BLaER1 (cell line): ENCODE measurements at regions not wholly inside any gene's neighbourhood (a gene's known extent, or its start where the extent isn't known, plus 50 kb on each side); places are given as distances from the start of the nearest gene placed in this dataset.

Experiments
- H3K27ac ChIP-seq: shearing (Covaris generic); formaldehyde crosslinking; 2 replicates; pipeline ENCODE4 v1.8.1; 2022
- H3K27me3 ChIP-seq: shearing (Covaris generic); formaldehyde crosslinking; 2 replicates; pipeline ENCODE4 v1.8.1; 2022
- H3K36me3 ChIP-seq: shearing (Covaris generic); formaldehyde crosslinking; 2 replicates; pipeline ENCODE4 v1.8.1; 2022
- H3K4me1 ChIP-seq: shearing (Covaris generic); formaldehyde crosslinking; 2 replicates; pipeline ENCODE4 v1.8.1; 2022
- H3K4me2 ChIP-seq: shearing (Covaris generic); formaldehyde crosslinking; 2 replicates; pipeline ENCODE4 v1.8.1; 2022
- H3K4me3 ChIP-seq: shearing (Covaris generic); formaldehyde crosslinking; 2 replicates; pipeline ENCODE4 v1.8.1; 2022
- H3K9ac ChIP-seq: shearing (Covaris generic); formaldehyde crosslinking; 2 replicates; pipeline ENCODE4 v1.8.1; 2022
- H3K9me3 ChIP-seq: shearing (Covaris generic); formaldehyde crosslinking; 2 replicates; pipeline ENCODE4 v1.8.1; 2022
- H4K20me1 ChIP-seq: shearing (Covaris generic); formaldehyde crosslinking; 2 replicates; pipeline ENCODE4 v1.8.1; 2022
- Cebpa-rat ChIP-seq: shearing (Covaris generic); IDR thresholded peaks from 2 replicates; pipeline ENCODE4 v1.8.1; 2022

DNA sequence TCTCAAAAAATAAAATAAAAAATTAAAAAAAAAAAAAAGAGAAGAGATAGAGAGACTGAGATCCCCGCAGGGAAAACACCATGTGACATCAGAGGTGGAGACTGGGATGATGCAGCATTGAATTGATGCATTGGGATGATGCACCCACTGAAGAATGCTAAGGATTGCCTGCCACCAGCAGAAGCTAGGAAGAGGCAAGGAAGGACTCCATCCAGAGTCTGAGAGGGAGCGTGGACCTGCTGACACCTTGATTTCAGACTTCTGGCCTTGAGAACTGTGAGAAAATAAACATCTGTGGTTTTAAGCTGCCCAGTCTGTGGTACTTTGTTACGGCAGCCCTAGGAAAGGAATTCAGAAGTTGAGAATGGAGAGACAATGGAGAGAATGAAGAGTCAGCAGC is 89.8 kb upstream of the PRPS1L1 start:
- H3K27me3 ChIP-seq = no peaks in the 10 kb centered on the region
- no peaks in the 10 kb centered on the region for H3K9me3 ChIP-seq
- no peak overlapping the region for H3K4me2 ChIP-seq
- H3K9ac ChIP-seq = no peak overlapping the region
- no peak for TF ChIP-seq Cebpa-rat
- no peak overlapping the region for H3K4me3 ChIP-seq
- H3K36me3 ChIP-seq = no peaks in the 10 kb centered on the region
- no peaks in the 10 kb centered on the region for H4K20me1 ChIP-seq
- H3K4me1 ChIP-seq = no peaks in the 10 kb centered on the region
- no peak overlapping the region for H3K27ac ChIP-seq

GRCh38 chr7:18119985-18120384 is 92.3 kb upstream of the PRPS1L1 start:
- Histone ChIP-seq H3K9me3 (no peaks in the 10 kb centered on the region), H3K27ac (no peak overlapping the region), H3K4me2 (no peak overlapping the region), H3K4me3 (no peak overlapping the region), H3K36me3 (no peaks in the 10 kb centered on the region), H3K4me1 (no peaks in the 10 kb centered on the region), H4K20me1 (no peaks in the 10 kb centered on the region), H3K9ac (no peak overlapping the region), H3K27me3 (no peaks in the 10 kb centered on the region)
- TF ChIP-seq Cebpa-rat = no peak

DNA sequence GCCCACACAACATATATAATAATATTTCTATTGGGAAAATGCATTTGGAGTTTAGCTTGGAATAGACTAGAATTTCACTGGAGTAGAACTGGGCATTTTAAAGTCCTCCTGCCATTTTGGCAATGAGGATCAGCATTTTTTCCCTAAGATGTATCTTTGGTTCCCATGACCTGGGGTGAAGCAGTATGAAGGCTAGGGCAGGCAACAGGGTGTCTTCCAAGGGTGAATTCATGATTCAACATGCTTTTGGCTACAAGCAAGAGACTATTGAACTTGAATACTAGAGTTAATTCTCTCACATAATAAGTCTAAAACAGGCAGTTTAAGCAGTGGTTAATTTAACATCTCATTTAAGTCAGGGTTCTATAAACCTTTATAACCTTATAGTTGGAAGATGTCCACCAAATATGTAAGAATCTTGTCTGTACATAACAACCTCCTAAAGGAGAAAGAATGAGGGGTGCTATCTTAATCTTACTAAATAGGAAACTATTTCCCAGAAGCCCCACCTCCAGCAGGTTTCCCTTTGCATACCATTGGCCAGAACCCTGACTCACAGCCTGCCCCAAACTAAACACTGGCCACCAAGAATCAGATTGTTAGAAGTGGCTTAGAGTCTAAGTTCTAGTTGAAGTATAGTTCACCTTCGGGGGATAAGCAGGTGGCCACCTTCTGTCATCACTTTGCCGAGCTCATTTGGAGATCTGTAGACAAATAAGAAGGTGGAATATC is 96.0 kb upstream of the PRPS1L1 start:
- no peaks in the 10 kb centered on the region for H4K20me1 ChIP-seq
- no peaks in the 10 kb centered on the region for H3K27me3 ChIP-seq
- H3K36me3 ChIP-seq = no peaks in the 10 kb centered on the region
- no peaks in the 10 kb centered on the region for H3K9me3 ChIP-seq
- H3K4me2 ChIP-seq = no peak overlapping the region
- no peak overlapping the region for H3K4me3 ChIP-seq
- no peak overlapping the region for H3K9ac ChIP-seq
- no peaks in the 10 kb centered on the region for H3K4me1 ChIP-seq
- no peak for TF ChIP-seq Cebpa-rat
- no peak overlapping the region for H3K27ac ChIP-seq

DNA sequence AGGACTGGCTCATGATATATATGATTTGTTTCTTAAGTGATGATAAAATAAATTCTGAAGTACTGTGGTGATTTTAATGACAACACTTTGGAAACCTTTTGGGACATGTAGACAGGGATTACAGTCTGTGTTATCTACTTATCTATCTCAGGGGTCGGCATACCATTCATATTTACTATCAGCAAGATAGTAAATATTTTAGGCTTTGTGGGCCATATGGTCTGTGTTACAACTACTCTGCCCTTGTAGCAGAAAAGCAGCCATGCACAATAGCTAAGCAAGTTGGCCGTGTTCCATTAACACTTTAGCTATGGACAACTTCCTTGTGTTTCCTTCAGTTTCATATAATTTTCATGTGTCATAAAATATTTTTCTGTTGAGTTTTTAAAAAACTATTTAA is 97.8 kb upstream of the PRPS1L1 start:
- H4K20me1 ChIP-seq = no peaks in the 10 kb centered on the region
- H3K4me3 ChIP-seq = no peak overlapping the region
- no peak overlapping the region for H3K9ac ChIP-seq
- H3K36me3 ChIP-seq = no peaks in the 10 kb centered on the region
- H3K4me1 ChIP-seq = no peaks in the 10 kb centered on the region
- H3K4me2 ChIP-seq = no peak overlapping the region
- no peak for TF ChIP-seq Cebpa-rat
- H3K27me3 ChIP-seq = no peaks in the 10 kb centered on the region
- H3K27ac ChIP-seq = no peak overlapping the region
- no peaks in the 10 kb centered on the region for H3K9me3 ChIP-seq

DNA sequence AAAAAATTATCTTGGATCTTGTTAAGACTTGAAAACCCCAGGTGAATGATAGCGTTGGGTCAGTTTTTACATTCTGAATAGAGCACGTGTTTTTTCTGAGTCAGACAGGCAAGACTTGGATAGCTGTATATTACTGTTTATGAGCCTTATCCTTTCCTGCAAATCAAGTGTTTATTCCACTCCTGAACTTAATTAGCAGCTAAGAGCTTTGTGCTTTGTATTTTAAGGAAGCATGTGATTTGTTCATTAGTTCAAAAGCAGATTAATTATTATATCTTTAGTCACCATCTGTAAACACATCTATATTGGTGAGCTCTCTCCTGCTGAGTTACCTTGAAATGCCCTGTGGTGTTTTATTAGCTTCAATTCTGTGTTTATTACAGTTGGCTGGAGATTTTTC is 98.6 kb upstream of the PRPS1L1 start:
- H3K27ac ChIP-seq = no peak overlapping the region
- H3K36me3 ChIP-seq = no peaks in the 10 kb centered on the region
- no peak overlapping the region for H3K9ac ChIP-seq
- H3K4me1 ChIP-seq = no peaks in the 10 kb centered on the region
- H3K4me2 ChIP-seq = no peak overlapping the region
- no peaks in the 10 kb centered on the region for H3K9me3 ChIP-seq
- H3K4me3 ChIP-seq = no peak overlapping the region
- H4K20me1 ChIP-seq = no peaks in the 10 kb centered on the region
- no peaks in the 10 kb centered on the region for H3K27me3 ChIP-seq
- TF ChIP-seq Cebpa-rat = no peak

GRCh38 chr7:18128846-18129245 is 101.2 kb upstream of the PRPS1L1 start:
- no peak overlapping the region for H3K9ac ChIP-seq
- H3K36me3 ChIP-seq = no peaks in the 10 kb centered on the region
- no peak overlapping the region for H3K27ac ChIP-seq
- H3K9me3 ChIP-seq = no peaks in the 10 kb centered on the region
- H4K20me1 ChIP-seq = no peaks in the 10 kb centered on the region
- no peak overlapping the region for H3K4me3 ChIP-seq
- H3K27me3 ChIP-seq = no peaks in the 10 kb centered on the region
- TF ChIP-seq Cebpa-rat = no peak
- H3K4me1 ChIP-seq = no peaks in the 10 kb centered on the region
- H3K4me2 ChIP-seq = no peak overlapping the region

GRCh38 chr7:18132811-18133210 is 105.2 kb upstream of the PRPS1L1 start:
- H3K4me3 ChIP-seq = no peak overlapping the region
- no peaks in the 10 kb centered on the region for H3K27me3 ChIP-seq
- H4K20me1 ChIP-seq = no peaks in the 10 kb centered on the region
- H3K9ac ChIP-seq = no peak overlapping the region
- no peak overlapping the region for H3K27ac ChIP-seq
- TF ChIP-seq Cebpa-rat = no peak
- H3K4me2 ChIP-seq = no peak overlapping the region
- no peaks in the 10 kb centered on the region for H3K9me3 ChIP-seq
- H3K36me3 ChIP-seq = no peaks in the 10 kb centered on the region
- no peaks in the 10 kb centered on the region for H3K4me1 ChIP-seq

DNA sequence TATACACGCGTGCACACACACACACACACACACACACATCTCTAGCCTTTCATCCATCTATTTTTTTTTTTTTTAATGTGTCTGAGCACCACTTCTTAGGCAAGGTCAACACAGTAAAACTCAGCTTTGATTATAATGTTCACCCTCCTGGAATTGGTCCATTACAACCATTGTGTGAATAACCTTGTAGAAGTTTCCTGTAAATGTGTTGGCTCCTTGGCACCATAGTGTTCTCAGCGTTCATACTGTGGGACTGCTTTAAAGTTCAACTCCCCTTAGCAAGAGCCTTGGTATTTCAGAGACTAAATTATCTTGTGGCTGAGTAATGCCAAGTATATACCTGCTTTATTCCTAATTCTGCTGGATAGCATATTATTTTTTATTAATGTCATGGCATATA is 106.3 kb upstream of the PRPS1L1 start:
- Histone ChIP-seq H3K9me3 (no peaks in the 10 kb centered on the region), H3K4me3 (no peak overlapping the region), H3K4me1 (no peaks in the 10 kb centered on the region), H3K4me2 (no peak overlapping the region), H3K9ac (no peak overlapping the region), H3K36me3 (no peaks in the 10 kb centered on the region), H3K27ac (no peak overlapping the region), H3K27me3 (no peaks in the 10 kb centered on the region), H4K20me1 (no peaks in the 10 kb centered on the region)
- TF ChIP-seq Cebpa-rat = no peak

GRCh38 chr7:18140943-18141342 is 113.3 kb upstream of the PRPS1L1 start:
- no peak overlapping the region for H3K27ac ChIP-seq
- H3K36me3 ChIP-seq = no peaks in the 10 kb centered on the region
- H3K4me3 ChIP-seq = no peak overlapping the region
- no peaks in the 10 kb centered on the region for H3K27me3 ChIP-seq
- H3K4me1 ChIP-seq = no peaks in the 10 kb centered on the region
- no peaks in the 10 kb centered on the region for H3K9me3 ChIP-seq
- no peak for TF ChIP-seq Cebpa-rat
- H3K4me2 ChIP-seq = no peak overlapping the region
- H4K20me1 ChIP-seq = no peaks in the 10 kb centered on the region
- no peak overlapping the region for H3K9ac ChIP-seq

GRCh38 chr7:18144166-18144565 is 116.5 kb upstream of the PRPS1L1 start:
- Histone ChIP-seq H3K9me3 (no peaks in the 10 kb centered on the region), H4K20me1 (no peaks in the 10 kb centered on the region), H3K36me3 (no peaks in the 10 kb centered on the region), H3K4me2 (no peak overlapping the region), H3K27ac (no peak overlapping the region), H3K4me1 (no peaks in the 10 kb centered on the region), H3K4me3 (no peak overlapping the region), H3K27me3 (no peaks in the 10 kb centered on the region), H3K9ac (no peak overlapping the region)
- TF ChIP-seq Cebpa-rat = no peak

DNA sequence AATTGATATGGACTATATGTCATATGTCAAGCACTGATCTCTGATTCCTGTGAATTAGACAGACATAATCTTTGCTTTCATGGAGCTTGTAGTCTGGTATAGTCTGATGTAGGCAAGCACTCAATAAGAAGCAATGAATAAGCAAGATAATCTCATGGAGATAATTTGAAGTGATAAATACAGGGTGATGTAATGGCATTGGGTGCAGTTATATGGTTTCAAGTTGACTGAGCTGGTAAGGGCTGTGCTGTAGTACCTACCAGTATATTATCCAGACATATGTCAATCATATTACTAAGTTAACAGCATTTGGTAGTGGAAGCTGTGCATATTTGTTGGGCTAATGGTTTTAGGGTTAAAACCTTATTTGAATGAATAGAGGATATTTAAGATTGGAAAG is 117.5 kb upstream of the PRPS1L1 start:
- no peak overlapping the region for H3K9ac ChIP-seq
- H3K4me2 ChIP-seq = no peak overlapping the region

More for the DNA sequence above, 117.5 kb upstream of the PRPS1L1 start:
- Histone ChIP-seq H3K36me3 (no peaks in the 10 kb centered on the region), H3K9me3 (no peaks in the 10 kb centered on the region), H3K27ac (no peak overlapping the region), H4K20me1 (no peaks in the 10 kb centered on the region), H3K27me3 (no peaks in the 10 kb centered on the region), H3K4me1 (no peaks in the 10 kb centered on the region), H3K4me3 (no peak overlapping the region)
- no peak for TF ChIP-seq Cebpa-rat
